ENCODE measurements at regions not wholly inside any gene's neighbourhood (a gene's known extent, or its start where the extent isn't known, plus 50 kb on each side); places are given as distances from the start of the nearest gene placed in this dataset.

DNA sequence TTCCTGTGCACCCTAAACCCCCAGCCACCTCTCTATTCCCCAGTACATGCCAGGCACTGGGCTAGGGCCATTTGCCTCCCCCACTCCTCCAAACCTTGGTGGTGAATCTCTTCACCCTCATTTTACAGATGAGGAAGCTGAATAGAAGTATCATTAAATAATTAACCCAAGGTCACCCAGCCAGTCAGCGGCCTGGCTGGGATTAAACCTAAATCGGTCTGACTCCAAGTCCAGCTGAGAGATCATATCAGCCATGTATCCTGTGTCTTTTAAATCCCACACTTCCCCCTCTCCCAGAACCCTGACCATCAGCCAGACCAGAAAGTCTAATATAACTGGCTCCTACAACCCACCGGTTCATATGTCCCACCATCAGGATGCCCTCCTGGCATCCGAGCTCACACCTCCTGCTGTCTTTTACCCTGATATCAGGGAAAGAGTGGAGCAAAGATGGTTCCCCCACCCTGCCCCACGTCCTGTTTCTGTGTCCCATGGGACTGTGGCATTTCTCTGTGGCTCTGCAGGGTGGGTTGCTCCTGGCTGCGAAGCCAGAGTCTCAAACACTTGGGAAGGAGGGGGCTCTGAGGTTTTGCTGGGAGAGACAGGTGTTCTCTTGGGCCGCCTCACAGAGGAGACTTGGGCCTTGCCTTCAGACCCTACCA lies 145.3 kb downstream of the VEGFA start:
- DNase-seq, result no peak

DNA sequence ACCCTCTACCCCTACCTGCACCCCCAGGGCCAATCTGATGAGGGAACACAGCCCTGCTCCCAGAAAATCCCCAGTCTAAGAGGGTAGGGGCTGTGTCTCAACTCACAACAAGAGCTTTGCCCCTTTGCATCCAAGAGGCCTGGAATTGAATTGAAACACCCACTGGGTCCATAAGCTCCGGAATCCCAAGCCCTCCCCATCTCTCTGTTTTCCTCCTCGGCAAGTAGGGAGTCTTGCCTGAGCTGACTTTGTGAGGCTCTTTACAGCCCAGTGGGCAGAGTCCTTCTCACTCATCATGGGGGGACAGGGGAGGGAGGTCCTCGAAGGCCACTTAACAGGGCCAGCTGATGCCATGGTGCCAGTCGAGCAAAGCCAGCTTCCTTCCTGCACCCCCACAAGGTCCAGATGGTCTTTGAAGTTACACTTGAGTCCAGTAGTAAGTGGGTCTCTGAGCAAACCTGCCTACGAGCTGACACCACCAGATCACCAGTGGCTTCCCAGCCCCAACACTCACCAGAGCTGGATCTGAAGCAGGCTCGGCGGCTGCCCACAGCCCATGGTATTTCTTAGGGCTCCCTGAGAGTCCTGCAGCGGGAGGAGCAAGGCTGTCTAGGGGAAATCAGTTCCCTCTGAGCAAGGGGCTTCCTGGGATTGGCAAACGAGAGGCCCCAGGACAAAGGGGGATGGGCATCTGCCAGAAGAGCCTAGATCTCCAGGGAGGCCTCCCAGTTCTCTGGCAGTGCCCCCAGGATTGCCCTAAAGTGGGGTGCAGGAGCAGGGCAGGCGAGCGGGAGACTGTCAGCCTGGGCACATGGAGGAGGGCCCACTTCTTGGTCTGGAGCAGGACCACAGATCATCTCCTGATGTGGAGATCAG lies 144.5 kb downstream of the VEGFA start:
- DNase-seq, result no peak

DNA sequence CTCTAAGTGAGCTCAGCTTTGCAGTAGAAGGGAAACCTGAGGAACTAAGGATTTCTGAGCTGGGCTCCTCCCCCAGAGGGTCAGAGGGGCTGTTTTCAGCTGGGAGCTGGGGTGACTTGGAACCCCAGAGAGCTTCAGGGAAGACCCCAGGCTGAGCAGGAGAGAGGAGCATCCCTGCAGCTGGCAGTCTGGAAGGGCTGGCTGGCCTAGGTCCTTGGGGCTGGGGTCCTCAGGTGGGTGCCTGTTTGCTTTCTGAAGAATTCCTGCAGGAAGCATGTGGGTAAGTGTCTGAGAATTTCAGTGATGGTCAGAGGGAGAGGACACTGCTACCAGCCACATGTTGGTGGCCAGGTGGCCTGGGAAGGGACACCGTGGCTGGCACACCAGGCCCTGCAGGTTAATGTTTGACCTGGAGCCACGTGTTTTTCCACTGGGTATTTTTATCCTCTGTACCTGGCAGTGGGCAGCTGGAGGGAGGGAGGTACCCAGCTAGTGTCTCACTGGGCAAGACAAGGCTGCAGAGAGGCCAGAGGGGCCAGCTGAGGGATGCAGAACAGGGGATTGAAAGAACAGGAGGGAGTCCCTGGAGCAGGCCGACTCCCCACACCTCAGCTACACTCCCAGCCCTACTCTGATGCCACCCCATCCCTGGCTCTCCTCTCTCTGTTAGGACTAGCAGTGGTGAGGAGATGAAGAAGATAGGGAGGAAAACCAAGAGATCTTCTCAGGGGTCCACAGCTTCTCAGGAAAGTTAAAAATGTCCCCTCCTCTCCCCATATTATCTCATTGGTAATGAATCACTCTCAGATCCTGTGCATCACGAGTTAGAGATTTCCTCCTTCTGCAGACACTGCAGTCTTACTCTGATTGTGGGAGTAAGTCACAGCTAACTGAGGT lies 143.6 kb downstream of the VEGFA start:
- DNase-seq, result no peak

DNA sequence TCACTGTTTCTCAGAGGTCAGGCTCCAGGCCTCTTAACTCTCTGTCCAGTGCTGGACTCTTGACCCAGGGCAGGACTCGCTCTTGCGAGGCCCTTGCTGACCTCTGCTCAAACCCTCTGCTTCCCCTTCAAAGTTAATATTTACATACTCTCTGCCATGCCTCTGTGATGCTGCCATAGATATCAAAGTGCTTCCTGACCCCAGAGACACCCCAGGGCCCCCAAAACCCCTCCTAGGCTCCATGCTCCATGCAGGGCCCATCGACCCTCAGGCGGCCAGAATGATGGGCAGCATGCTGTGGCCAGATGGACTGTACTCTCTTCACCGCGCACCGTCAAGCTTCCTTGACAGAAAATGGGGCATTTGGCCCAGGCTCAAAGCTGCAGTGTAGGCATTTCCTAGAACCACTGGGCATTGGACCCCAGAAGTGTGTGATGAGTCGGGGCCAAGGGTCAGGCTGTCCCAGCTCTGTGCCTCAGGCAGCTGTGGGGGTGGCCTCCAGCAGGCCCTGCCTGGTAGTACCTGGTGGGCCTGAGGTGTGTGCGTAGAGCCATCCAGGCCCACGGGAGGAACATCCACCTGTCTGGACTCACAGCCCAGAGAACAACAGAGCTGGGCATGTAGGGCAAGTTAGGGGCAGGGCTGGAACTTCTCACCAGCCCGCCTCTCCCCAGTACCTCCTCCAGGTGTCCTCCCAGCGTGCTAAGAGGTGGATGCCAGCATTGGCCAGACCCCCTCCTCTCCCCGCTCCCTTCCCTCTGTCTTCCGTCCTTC lies 142.8 kb downstream of the VEGFA start:
- no peak for DNase-seq

DNA sequence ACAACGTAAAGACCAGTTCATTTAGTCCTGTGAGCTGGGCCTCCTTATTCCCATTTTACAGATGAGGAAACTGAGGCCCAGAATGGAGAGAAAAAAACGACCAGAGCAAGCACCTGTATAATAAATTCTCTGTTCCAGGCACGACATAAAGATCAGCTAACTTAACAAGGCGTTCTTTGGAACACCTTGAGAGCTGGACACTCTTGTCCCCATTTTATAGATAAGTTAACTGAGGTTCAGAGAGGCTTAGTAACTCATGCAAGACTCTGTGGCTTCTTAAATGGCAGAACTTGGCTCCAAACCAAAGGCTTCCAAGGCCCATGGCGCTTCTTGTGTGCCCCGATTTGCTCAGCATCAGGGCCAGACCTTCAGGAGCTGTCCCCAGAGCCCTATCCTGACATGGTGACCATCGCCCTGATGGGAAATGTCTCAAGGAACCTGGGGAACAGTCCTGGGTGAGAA lies 142.1 kb downstream of the VEGFA start:
- no peak for DNase-seq

DNA sequence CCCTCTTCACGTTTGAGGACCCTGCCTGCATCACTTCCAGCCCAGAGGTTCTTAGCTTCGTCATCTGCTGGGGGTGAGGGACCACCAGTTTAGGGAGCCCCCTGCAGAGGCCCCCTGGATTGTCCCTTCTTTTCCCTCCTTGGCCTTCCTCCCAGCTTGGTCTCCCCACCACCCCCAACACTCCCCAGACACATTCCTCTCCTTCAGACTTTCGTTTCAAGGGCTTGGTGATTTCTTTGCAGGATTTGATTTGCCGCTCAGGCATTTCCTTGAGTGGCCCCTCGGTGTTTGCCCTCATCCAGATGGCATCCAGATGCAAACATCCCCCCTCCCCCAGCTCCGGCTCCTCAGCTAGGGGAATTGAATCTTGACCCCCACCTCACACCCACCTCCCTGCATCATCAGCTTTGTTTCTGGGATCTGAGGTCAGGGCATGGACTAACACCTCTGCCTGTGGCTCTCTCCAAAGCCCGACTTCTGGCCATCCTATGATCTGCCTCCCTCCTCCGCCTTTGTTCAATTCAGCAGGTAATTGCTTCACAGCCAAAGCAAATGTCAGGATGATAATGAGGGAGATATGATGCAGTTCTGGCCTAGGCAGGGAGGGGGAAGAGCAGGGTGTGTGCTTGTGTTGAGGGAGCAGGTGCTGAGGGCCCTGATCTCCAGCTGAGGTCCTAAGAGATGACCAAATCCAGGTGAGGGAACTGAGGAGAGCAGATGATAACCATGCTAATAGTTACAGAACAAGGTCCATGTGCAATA lies 141.5 kb downstream of the VEGFA start:
- no peak for DNase-seq

DNA sequence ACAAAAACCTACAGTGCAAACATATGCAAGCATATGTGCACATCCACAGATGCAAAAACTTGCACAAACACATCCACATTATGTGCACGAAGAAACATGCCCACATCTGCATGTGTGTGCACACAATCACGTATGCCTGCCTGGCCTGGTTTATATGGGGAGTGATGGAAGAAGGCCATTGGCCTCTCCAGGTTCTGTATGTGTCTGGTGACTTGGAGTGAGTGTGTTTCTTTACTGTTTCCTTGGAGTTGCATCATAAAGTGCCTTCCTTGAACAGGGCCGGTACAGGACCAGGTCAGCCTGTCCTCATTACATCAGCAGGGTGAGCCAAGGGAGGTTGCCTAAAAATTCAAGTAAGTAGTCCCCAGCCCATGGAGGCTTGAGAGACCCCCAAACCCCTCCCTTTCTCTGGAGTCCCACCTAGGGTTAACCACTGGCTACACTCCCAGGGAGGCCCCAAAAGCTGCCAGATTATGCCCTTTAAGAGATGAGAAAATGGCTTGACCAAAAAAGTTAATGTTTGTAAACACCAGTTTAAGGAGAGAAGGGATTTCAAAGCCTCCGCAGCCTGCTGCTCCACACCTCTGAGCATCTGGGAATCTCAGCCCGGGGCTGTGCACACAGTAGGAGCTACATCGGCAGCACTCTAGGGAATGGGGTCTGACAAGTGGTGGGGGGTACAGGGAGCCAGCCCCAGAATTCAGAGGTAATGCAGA lies 140.8 kb downstream of the VEGFA start:
- DNase-seq, result peak; percentile 36

DNA sequence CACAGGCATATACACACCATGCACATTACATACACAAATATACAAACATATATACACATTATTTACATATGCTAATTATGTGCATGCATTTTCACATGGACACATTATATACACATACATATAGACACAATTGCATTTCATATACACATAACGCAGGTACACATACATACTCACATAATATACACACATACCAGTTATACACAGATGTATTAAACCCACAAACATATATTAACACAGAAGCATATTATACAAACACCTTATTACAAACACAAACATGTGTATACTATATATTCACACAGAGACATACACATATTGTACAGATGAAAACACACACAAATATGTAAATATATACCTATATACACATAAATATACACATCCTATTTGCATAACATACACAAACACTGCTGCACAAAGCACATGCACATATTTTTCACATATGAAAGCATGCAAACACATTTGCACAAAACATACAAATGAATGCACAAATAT lies 140.2 kb downstream of the VEGFA start:
- no peak for DNase-seq

DNA sequence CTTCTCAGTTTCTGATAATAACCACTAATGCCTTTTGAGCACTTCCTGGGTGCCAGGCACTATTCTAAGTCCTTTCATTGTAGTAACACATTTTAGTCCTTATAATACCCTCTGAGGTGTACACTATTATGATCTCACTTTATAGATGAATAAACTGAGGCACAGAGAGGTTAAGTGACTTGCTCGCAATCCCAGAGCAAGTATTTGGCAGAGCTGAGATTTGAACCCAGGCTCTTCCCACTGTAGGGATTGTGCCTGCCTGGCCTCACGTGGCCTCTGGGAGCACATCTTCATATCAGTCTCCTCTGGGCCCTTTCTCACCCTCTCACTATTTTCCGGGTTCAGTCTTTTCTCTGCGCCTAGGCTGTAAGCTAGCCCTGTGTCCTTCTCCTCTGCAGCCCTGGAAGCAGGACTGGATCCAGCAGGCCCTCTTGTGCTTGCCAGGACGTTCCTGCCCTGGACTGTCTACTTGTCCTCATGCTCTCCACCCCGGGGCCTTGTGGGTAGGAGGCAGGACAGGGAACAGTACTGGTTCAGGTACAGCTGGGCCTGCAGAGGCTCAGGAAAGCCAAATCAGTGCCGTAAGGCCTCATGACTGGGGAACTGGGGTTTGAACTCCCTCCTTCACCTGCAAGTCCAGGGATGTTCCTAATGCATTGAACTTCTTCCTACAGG lies 139.6 kb downstream of the VEGFA start:
- no peak for DNase-seq

DNA sequence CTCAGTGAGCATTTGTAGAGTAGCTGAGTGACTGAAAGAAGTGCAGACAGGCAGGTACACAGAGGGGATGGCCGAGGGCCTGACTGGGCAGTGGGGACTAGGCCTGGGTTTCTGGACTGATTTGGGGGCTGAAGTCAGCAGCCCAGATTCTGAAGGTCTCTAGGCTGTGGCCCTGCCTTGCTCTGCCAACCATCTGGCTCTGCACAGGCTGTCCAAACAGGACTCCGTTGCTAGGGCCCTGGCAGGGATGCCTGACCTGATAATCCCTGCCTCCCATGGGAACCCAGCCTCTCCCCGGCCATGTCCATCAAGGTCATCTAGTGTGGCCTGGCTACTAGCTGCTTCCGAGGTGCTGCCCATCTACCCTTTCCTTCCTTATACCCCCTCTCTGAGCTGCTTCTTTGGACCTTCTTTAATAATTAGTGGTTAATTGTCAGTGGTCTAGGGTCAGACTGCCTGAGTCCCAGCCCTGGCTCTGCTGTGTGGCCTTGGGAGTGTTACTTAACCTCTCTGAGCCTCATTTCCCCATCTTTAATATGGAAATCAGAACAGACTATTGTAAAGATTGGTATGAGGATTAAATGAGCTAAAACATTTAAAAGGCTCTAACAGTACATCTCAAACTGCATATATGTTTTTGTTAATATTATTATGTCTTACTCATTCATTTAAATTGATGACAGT lies 137.9 kb downstream of the VEGFA start:
- DNase-seq, result no peak

DNA sequence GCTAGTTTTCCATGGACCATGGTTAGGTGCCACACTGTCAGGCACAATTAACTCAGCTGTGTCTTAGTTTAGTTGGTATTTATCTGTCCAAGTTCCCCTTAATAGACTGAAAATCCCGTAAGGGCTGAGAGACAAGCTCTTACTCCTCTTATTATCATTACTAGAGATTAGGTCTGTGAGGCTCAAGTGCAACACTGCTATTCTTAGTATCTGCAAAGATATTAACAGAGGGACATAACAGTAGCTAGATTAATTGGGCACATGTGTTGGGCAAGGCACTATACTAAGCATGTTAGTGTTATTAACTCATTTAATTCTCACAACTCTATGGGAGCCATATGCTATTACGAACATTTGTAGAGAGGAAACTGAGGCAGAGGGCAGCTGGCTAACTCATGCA lies 137.3 kb downstream of the VEGFA start:
- no peak for DNase-seq

DNA sequence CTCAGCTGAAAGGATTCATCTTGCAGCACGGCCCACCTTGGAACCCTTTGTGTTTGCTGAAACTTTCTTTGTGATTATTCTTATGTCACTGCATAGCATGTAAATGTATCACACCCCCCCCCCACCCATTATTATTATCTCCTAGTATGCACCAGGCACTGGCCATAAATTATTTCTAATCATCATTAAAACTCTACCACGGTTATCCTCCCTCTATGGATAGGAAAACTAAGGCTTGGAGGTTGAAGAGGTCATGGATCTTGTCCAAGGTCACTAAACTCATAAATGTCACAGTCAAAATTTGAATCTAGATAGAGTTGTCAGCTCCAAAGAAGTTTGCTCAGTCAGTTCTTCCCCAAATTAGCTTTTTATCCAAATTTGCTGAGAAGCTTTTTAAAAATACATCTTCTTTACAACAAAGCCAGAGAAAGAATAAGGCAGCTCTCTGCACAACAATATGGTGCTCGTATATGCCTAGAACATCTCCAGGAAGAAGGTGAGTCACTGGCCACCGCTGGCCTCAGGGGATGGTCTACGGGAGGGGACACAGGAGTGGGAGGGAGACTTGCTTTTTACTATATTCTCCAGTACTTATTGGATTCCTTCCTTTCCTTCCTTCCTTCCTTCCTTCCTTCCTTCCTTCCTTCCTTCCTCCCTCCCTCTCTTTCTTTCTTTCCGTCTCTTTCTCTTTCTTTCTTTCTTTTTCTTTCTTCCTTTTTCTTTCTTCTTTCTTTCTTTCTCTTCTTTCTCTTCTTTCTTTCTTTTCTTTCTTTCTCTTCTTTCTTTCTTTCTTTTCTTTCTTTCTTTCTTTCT lies 134.5 kb downstream of the VEGFA start:
- DNase-seq, result no peak

DNA sequence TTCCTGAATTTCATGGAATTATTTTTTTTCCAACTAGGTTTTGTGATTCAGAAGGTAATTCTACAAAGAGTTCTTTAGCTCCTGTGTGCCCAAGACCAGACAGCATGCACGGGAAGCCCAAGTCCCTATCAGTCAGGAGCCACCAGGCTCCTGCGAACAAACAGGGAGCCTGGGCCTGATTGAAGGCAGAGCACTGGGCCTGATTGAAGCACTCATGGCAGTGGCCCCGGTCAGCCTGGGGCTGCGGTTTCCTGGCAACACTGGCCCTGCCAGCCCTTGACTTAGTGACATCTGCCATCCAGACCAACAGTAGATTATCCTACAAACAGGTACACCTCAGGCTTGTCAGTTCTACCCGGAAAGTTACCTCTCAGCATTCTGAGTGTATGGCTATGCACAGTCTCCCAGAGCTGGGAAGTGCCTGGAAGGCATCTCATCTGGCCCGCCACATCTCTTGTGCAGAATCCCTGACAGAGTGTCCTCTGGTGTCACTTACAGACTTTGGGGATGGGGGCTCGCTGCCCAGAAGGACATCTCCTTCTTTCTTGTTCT lies 133.8 kb downstream of the VEGFA start:
- DNase-seq, result no peak

DNA sequence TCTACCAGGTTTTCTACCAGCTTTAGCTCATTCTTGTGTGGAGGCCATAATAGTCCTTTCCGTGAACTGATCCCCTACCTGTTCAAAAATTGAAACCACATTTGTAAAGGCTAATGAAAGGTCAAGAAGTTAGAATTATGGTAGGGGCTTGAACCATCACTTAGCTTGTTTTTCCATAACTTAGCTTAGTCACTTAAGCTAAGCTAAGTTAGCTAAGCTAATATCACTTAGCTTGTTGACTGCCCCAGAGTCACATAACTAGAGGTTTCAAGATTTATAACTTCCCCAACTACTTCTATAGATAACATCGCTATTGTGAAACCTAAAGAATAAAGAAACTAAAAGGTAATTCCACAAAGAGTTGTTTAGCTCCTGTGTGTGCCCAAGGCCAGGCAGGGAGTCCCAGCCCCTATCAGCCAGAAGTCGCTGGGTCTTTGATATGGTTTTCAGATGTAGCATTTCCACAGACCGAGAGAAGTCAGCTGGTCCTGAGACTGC lies 131.8 kb downstream of the VEGFA start:
- DNase-seq, result peak; percentile 65

DNA sequence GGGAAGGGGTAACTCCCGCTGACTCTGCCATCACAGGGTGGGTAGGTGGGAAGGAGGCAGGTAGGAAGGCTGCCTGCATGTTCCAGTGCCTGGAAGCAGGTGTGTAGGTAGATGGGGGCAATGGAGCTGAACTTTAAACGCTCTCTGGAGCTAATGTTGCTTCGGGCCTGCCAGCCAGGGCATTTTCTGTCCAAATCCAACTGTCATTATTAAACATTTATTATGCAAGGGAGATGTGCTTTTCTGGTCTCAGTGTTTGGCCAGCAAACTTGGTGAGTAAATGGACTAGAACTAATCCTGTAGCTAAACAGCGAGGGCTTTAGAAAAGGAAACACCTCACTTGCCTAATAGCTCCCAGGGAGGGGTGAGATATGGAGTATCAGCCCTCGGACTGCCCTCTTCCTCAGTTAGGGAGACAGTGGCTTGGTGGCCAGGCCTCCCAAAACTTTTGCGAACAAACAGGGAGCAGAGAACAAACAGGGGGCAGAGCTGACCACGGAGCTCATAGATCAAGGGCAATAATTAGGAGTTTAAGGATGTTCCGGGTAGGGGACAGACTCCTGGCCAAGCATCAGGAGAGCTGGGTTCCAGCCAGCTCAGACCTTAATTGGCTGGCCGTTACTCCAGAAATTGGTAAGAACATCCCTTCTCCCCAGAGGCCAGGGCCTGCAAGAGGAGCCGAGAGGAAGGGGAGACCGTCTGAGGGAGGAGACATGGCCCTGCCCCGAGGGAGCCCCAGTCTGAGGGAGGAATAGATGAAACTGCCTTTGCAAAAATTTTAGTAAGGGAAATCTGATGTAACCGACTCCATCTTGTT lies 131.1 kb downstream of the VEGFA start:
- no peak for DNase-seq

DNA sequence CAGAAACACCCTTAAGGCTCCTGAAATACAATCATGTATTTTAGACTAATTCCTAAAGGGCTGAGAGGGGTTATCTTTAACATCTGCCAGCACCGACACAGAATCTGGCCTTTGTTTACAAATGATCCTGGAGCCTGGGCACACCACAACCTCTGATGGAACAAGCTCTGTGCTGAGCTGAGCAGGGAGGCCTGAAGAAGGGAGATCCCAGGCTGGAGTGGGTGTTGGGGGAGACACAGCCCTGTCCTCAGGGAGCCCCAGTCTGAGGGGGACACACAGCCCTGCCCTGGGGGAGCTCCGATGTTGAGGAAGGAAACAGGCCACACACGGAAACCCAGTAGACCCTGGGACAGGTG lies 130.5 kb downstream of the VEGFA start:
- DNase-seq, result no peak

DNA sequence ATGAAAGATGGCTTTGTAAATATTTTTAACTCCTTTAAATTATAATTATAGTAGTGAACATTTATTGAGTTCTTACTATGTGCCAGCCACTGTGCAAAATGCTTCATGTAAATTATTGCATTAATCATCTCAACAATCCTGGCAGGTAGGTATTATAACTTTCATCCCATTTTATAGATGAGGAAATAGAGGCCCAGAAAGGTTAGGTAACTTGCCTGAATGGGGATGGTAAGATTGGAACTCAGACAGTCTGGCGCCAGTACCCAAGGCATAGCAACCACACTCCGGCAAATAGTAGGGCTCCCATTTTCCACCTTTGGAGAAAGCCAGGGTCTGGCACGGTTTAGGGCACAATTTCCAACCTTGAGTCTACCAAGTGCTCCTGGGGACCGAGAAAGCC lies 129.8 kb downstream of the VEGFA start:
- no peak for DNase-seq

Measured in MV-4-11 (cell line).